CD4-positive, CD25-positive, alpha-beta regulatory T cell (primary cell): ENCODE measurements at regions not wholly inside any gene's neighbourhood (a gene's known extent, or its start where the extent isn't known, plus 50 kb on each side); places are given as distances from the start of the nearest gene placed in this dataset.

Experiments used
- ATAC-seq, 2 donors: fragments of 150-1000 bp; cut with Tn5 transposase; one replicate each; pipeline ENCODE4 v1.10.0; 2021; ENCODE audit warnings: low read depth in 2 of 2, moderate number of reproducible peaks in 2 of 2, moderate library complexity in 1 of 2
- DNase-seq, 3 donors: peaks; one replicate each; pipeline versions ENCODE4 v3.0.0 to v3.0.0-alpha.2; 2012 to 2022; ENCODE audit warnings: mixed read lengths in 1 of 3
- H3K27ac ChIP-seq: one replicate; pipeline ENCODE4 v1.7.0; 2013; ENCODE audit warnings: mild to moderate bottlenecking, low read length; ENCODE audit not compliant: insufficient read depth, poor library complexity, severe bottlenecking
- H3K27me3 ChIP-seq: one replicate; pipeline ENCODE4 v1.7.0; 2013; ENCODE audit warnings: low read length; ENCODE audit not compliant: control insufficient read depth, insufficient read depth
- H3K36me3 ChIP-seq: one replicate; pipeline ENCODE4 v1.7.0; 2013; ENCODE audit warnings: mild to moderate bottlenecking, low read length, moderate library complexity; ENCODE audit not compliant: control insufficient read depth, insufficient read depth
- H3K4me1 ChIP-seq: 2 replicates; pipeline ENCODE4 v1.7.0; 2013; ENCODE audit warnings: mild to moderate bottlenecking, low read length; ENCODE audit not compliant: insufficient read depth, control insufficient read depth, poor library complexity, severe bottlenecking
- H3K4me3 ChIP-seq: one replicate; pipeline ENCODE4 v1.7.0; 2013; ENCODE audit warnings: low read depth, mild to moderate bottlenecking, low read length, moderate library complexity
- H3K9me3 ChIP-seq, 2 experiments: 1 replicate in 1 of 2; 2 replicates in 1 of 2; pipeline ENCODE4 v1.7.0; 2013; ENCODE audit warnings: low read length in 2 of 2, mild to moderate bottlenecking in 1 of 2, moderate library complexity in 1 of 2; ENCODE audit not compliant: control insufficient read depth in 2 of 2
- H3K27ac Mint-ChIP-seq, 3 donors: one replicate each; pipeline ENCODE4 v1.8.0; 2020 to 2022; ENCODE audit warnings: mild to moderate bottlenecking in 3 of 3, mixed read lengths in 3 of 3, moderate library complexity in 2 of 3
- H3K27me3 Mint-ChIP-seq: one replicate; pipeline ENCODE4 v1.8.0; 2022; ENCODE audit warnings: mild to moderate bottlenecking, mixed read lengths
- H3K36me3 Mint-ChIP-seq: one replicate; pipeline ENCODE4 v1.8.0; 2020; ENCODE audit warnings: mixed read lengths
- H3K4me1 Mint-ChIP-seq, 4 donors: one replicate each; pipeline ENCODE4 v1.8.0; 2020 to 2022; ENCODE audit warnings: mixed read lengths in 4 of 4, mild to moderate bottlenecking in 1 of 4
- H3K4me3 Mint-ChIP-seq, 4 donors: one replicate each; pipeline ENCODE4 v1.8.0; 2020 to 2022; ENCODE audit warnings: mild to moderate bottlenecking in 4 of 4, mixed read lengths in 4 of 4, moderate library complexity in 3 of 4
- H3K9me3 Mint-ChIP-seq, 7 donors: one replicate each; pipeline ENCODE4 v1.8.0; 2020 to 2022; ENCODE audit warnings: mixed read lengths in 7 of 7, mild to moderate bottlenecking in 3 of 7, moderate library complexity in 2 of 7

DNA sequence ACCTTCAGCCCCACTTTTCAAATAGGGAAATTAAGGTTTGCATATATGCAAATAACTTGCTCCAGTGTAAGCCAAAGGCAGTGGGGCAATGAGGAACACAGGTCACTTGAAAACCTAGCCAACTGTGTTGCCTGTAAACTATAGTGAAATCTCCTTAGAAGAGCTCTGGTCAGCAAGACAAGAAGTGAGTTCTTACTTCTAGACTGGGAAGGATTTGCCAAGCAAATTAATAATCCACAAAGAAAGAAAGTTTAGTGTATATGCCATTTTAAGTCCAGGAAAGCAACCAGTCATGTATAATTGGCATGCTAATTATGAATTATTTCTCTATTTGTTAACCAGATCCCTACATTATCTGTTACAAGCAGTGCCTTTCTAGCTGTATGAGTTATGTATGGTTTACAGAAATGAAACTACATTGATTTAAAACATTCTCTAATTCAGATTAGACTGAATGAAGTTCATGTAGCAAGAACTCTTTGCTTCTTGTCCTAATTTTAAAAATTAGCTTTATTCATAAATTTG, 129.9 kb downstream of the MTX2 start:
- no peak overlapping the region for H3K27ac Mint-ChIP-seq
- H3K27me3 Mint-ChIP-seq = no peaks in the 10 kb centered on the region
- no peaks in the 10 kb centered on the region for H3K9me3 ChIP-seq
- H3K4me1 ChIP-seq = no peaks in the 10 kb centered on the region
- H3K9me3 Mint-ChIP-seq = no peaks in the 10 kb centered on the region
- H3K4me3 Mint-ChIP-seq = no peak overlapping the region
- no peaks in the 10 kb centered on the region for H3K27me3 ChIP-seq
- no peak overlapping the region for H3K27ac ChIP-seq
- no peak for ATAC-seq
- H3K36me3 ChIP-seq = no peaks in the 10 kb centered on the region
- no peak for DNase-seq
- H3K36me3 Mint-ChIP-seq = no peaks in the 10 kb centered on the region
- no peak overlapping the region for H3K4me3 ChIP-seq
- no peaks in the 10 kb centered on the region for H3K4me1 Mint-ChIP-seq

DNA sequence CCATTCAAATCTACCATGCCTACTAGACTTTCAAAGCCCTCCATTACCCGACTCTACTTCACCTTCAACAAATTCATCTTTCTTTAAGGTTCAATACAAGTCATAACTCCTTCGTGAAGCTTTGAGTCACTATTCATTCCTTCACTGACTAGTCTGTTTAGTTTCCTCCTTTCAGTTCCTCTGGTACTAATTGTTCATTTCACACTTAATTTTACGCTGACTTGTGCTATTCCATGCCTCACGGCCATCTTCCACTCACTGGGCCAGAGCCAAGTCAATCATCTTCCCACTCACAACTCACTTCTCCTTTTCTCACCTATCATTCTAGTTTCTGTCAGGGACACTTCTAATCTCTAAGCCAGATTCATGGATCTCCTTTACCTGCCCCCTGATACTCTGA, 136.2 kb downstream of the MTX2 start:
- Mint-ChIP-seq H3K36me3 (no peaks in the 10 kb centered on the region), H3K4me1 (peaks cover 0 to 2% (median 0%) of the 10 kb centered on the region in 4 donors), H3K4me3 (no peak overlapping the region), H3K27me3 (no peaks in the 10 kb centered on the region), H3K9me3 (peaks cover 0 to 3% (median 0%) of the 10 kb centered on the region in 7 donors), H3K27ac (no peak overlapping the region)
- Histone ChIP-seq H3K36me3 (no peaks in the 10 kb centered on the region), H3K27ac (no peak overlapping the region), H3K9me3 (no peaks in the 10 kb centered on the region), H3K27me3 (no peaks in the 10 kb centered on the region), H3K4me1 (no peaks in the 10 kb centered on the region), H3K4me3 (no peak overlapping the region)
- DNase-seq (no peak), ATAC-seq (no peak)

DNA sequence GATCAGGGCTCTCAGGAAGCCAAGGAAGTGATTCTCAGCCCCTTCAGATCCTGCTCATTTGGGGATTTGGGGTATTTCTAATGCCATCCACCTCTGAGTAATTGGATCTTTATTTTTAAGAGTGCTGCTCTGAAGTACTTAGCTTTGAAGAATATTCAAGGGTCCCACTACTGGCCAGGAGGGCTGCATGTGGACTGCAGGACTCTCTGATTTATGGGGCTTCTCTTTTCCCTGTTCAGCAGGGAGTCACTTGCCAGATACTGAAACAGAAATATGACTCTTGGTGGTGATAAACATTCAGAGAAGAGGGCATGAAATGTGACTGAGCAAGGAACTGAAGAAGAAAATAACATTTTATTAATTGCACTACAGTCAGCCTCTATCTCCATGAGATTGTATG, 138.5 kb downstream of the MTX2 start:
- no peaks in the 10 kb centered on the region for H3K36me3 ChIP-seq
- H3K4me1 Mint-ChIP-seq = peaks cover 0 to 2% (median 0%) of the 10 kb centered on the region in 4 donors
- ATAC-seq (no peak), DNase-seq (no peak)
- no peaks in the 10 kb centered on the region for H3K9me3 ChIP-seq
- no peak overlapping the region for H3K4me3 ChIP-seq
- no peaks in the 10 kb centered on the region for H3K4me1 ChIP-seq
- H3K36me3 Mint-ChIP-seq = no peaks in the 10 kb centered on the region
- H3K27me3 ChIP-seq = peaks cover 9% of the 10 kb centered on the region
- no peak overlapping the region for H3K4me3 Mint-ChIP-seq
- H3K9me3 Mint-ChIP-seq = peaks cover 0 to 6% (median 0%) of the 10 kb centered on the region in 7 donors
- no peak overlapping the region for H3K27ac ChIP-seq
- peaks cover under 1% of the 10 kb centered on the region for H3K27me3 Mint-ChIP-seq
- H3K27ac Mint-ChIP-seq = no peak overlapping the region

DNA sequence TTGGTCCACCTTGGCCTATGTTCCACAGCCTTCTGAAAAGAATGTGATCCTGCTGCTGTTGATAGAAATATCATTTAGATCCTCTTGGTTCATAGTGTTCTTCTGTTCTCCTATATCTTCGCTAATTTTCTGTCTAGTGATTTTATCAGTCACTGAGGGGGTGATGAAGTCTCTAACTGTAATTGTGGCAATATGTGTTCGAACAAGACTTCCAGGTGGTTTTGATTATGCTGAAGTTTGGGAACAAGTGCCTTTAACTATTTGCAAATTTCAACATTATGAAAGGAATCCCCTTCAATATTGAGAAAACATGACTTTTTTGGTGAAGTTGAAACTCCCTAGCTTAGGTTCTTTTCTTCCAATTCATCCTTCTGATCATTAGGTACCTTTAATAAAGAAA, 140.4 kb downstream of the MTX2 start:
- H3K4me3 Mint-ChIP-seq = no peak overlapping the region
- no peak overlapping the region for H3K27ac ChIP-seq

DNA sequence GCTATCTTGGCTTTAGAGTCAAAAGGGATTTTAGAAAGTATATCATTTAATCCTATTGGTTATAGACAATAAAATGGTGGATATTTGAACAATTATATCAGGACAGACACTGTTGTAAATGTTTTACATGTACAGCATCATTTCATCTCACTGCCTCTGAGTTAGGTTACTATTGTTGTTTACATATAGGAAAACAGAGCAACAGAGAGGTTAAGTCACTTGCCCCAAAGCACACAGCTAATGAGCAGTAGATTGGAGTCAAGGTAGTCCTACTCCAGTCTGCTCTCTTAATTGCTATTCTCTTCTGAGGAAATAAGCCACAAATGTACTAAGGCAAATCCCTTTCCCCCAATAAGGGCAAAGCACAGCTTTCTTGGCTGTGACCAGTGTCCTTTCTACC, 142.9 kb downstream of the MTX2 start:
- Histone ChIP-seq H3K27ac (no peak overlapping the region), H3K4me1 (no peaks in the 10 kb centered on the region), H3K36me3 (no peaks in the 10 kb centered on the region), H3K4me3 (no peak overlapping the region), H3K9me3 (no peaks in the 10 kb centered on the region), H3K27me3 (peaks cover 17% of the 10 kb centered on the region)
- Mint-ChIP-seq H3K27ac (no peak overlapping the region), H3K36me3 (no peaks in the 10 kb centered on the region), H3K4me1 (peaks cover 0 to 2% (median 0%) of the 10 kb centered on the region in 4 donors), H3K27me3 (peaks cover 10% of the 10 kb centered on the region), H3K4me3 (no peak overlapping the region), H3K9me3 (peaks cover 0 to 4% (median 0%) of the 10 kb centered on the region in 7 donors)
- DNase-seq (no peak), ATAC-seq (no peak)

More for the DNA sequence above, 140.4 kb downstream of the MTX2 start:
- Mint-ChIP-seq H3K9me3 (peaks cover 0 to 6% (median 0%) of the 10 kb centered on the region in 7 donors), H3K27ac (no peak overlapping the region), H3K36me3 (no peaks in the 10 kb centered on the region), H3K4me1 (peaks cover 0 to 2% (median 0%) of the 10 kb centered on the region in 4 donors), H3K27me3 (peaks cover 4% of the 10 kb centered on the region)
- Histone ChIP-seq H3K27me3 (peaks cover 14% of the 10 kb centered on the region), H3K36me3 (no peaks in the 10 kb centered on the region), H3K4me3 (no peak overlapping the region), H3K4me1 (no peaks in the 10 kb centered on the region), H3K9me3 (no peaks in the 10 kb centered on the region)
- ATAC-seq = no peak
- DNase-seq = no peak

DNA sequence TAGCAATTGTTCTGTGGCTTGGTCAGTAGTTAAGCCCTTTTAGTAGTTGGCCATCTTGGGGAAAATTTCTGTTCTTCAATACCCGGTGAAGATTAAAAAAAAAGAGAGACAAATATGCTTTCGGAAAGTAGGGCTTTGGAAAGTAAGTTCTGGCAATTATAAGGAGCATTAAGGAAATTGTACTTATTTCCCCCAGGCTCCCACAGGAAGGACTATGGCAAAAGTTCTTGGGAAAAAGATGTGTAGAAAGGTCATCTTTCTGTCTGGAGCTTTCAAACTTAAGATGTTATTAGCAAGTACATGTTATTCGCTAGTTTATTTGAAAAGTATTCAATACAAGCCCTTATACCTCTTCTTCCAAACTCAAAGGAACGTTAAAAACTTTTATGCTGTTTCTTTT, 144.5 kb downstream of the MTX2 start:
- no peak overlapping the region for H3K27ac Mint-ChIP-seq
- H3K4me1 ChIP-seq = no peaks in the 10 kb centered on the region
- H3K9me3 ChIP-seq = no peaks in the 10 kb centered on the region
- peaks cover 14% of the 10 kb centered on the region for H3K27me3 Mint-ChIP-seq
- H3K27ac ChIP-seq = no peak overlapping the region
- H3K27me3 ChIP-seq = peaks cover 17% of the 10 kb centered on the region
- no peaks in the 10 kb centered on the region for H3K36me3 Mint-ChIP-seq
- DNase-seq = no peak
- ATAC-seq = no peak
- no peaks in the 10 kb centered on the region for H3K4me1 Mint-ChIP-seq
- peaks cover 0 to 3% (median 0%) of the 10 kb centered on the region in 7 donors for H3K9me3 Mint-ChIP-seq
- no peak overlapping the region for H3K4me3 ChIP-seq
- no peak overlapping the region for H3K4me3 Mint-ChIP-seq
- no peaks in the 10 kb centered on the region for H3K36me3 ChIP-seq

DNA sequence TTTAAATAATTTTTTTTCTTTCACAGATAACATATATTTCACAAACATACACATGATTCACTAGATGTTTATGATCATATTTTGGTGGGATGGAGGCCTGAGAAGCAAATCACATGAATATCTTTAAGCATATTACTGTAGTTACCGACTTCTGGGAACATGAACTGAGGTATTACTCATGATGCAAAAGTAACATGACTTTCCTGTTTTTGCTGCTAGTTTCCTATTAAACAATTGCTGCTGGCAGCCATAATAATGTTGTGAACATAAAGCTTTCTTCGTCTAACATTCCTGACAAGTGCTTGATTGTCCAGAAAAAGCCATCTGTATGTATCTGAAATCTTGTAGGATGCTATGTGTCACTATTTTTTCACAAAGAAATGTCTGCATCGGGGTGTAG, 145.4 kb downstream of the MTX2 start:
- Histone ChIP-seq H3K27ac (no peak overlapping the region), H3K4me3 (no peak overlapping the region), H3K36me3 (no peaks in the 10 kb centered on the region), H3K27me3 (peaks cover 17% of the 10 kb centered on the region), H3K9me3 (no peaks in the 10 kb centered on the region), H3K4me1 (no peaks in the 10 kb centered on the region)
- H3K27me3 Mint-ChIP-seq = peaks cover 14% of the 10 kb centered on the region
- no peak overlapping the region for H3K27ac Mint-ChIP-seq
- ATAC-seq (no peak), DNase-seq (no peak)
- peaks cover 0 to 3% (median 0%) of the 10 kb centered on the region in 7 donors for H3K9me3 Mint-ChIP-seq
- H3K4me3 Mint-ChIP-seq = no peak overlapping the region
- H3K4me1 Mint-ChIP-seq = no peaks in the 10 kb centered on the region
- no peaks in the 10 kb centered on the region for H3K36me3 Mint-ChIP-seq

DNA sequence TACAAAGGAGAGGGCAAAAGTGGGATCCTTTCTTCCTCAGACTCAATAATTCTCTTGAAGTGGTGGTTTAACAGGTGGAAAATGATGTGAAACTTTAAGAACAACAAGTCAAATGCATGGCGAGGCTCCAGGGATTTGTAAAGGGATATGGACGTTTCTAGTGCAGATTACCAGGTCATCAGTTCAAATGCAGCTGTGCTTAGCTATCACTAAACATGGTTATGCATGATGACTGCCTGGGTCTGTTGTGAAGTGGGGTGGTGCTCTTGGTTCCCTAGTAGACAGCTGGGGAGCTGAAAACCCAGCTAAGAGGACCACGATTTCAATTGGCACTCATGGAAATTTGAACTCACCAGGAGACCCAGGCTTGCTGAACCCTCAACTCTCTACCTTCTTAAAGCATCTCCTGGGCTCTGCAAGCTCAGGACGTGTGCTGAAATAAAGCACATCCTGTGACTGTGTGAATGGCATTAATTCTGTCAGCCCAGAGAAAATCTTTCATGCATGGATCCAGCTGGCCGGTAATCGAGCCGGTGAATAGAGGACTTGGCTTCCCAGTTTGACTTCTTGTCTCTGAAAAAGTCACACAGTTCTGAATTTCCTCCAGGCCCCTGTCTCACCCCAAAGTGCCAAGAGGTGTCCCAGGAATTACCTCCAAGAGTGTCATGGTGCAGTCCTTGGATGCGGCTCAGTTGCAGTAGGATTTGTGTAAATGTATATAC, 146.1 kb downstream of the MTX2 start:
- ATAC-seq (no peak), DNase-seq (no peak)
- Histone ChIP-seq H3K4me1 (no peaks in the 10 kb centered on the region), H3K4me3 (no peak overlapping the region), H3K27me3 (peaks cover 17% of the 10 kb centered on the region), H3K27ac (no peak overlapping the region), H3K9me3 (no peaks in the 10 kb centered on the region), H3K36me3 (no peaks in the 10 kb centered on the region)
- H3K36me3 Mint-ChIP-seq = no peaks in the 10 kb centered on the region
- H3K4me3 Mint-ChIP-seq = peak overlapping the region in 1 of 4 donors; percentile 30
- H3K4me1 Mint-ChIP-seq = no peaks in the 10 kb centered on the region
- H3K27ac Mint-ChIP-seq = no peak overlapping the region
- H3K9me3 Mint-ChIP-seq = peaks cover 0 to 3% (median 0%) of the 10 kb centered on the region in 7 donors
- peaks cover 14% of the 10 kb centered on the region for H3K27me3 Mint-ChIP-seq
